Upper lobe of right lung (tissue), 1 donor: ENCODE measurements at regions not wholly inside any gene's neighbourhood (a gene's known extent, or its start where the extent isn't known, plus 50 kb on each side); places are given as distances from the start of the nearest gene placed in this dataset.

ENCODE experiments used
- ATAC-seq: fragments of 200-7000 bp; cut with Tn5 transposase; one replicate; pipeline ENCODE4 v1.9.1; 2020; ENCODE audit warnings: mild to moderate bottlenecking, moderate library complexity
- DNase-seq: peaks from one replicate; pipeline ENCODE4 v3.0.0-alpha.2; 2020
- H3K27ac ChIP-seq: fragments of 200-600 bp; one replicate; pipeline ENCODE4 v1.8.0; 2022
- H3K27me3 ChIP-seq: fragments of 200-600 bp; one replicate; pipeline ENCODE4 v1.8.0; 2022; ENCODE audit warnings: mild to moderate bottlenecking
- H3K36me3 ChIP-seq: fragments of 200-600 bp; one replicate; pipeline ENCODE4 v1.8.0; 2022
- H3K4me1 ChIP-seq: fragments of 200-600 bp; one replicate; pipeline ENCODE4 v1.8.0; 2022
- H3K4me3 ChIP-seq: fragments of 200-600 bp; one replicate; pipeline ENCODE4 v1.8.0; 2022; ENCODE audit warnings: mild to moderate bottlenecking
- H3K9me3 ChIP-seq: fragments of 200-600 bp; one replicate; pipeline ENCODE4 v1.8.0; 2022
- CTCF ChIP-seq: fragments of 200-600 bp; IDR thresholded peaks from one replicate; pipeline ENCODE4 v1.8.0; 2022; ENCODE audit warnings: antibody characterized with exemption
- intact Hi-C: fragments of 100-400 bp; cut with DNase I; formaldehyde crosslinking; loops from one replicate; pipeline ENCODE4 v1.11.0; 2022
- donor health status: DM: no; HTN: yes; CAD: no; lungs with severe emphysema.

- no peak overlapping the region for H3K4me3 ChIP-seq
- no peaks in the 10 kb centered on the region for H3K27me3 ChIP-seq
- intact Hi-C loops: no loop called here
- no peak for TF ChIP-seq CTCF
- no peaks in the 10 kb centered on the region for H3K4me1 ChIP-seq
- H3K27ac ChIP-seq: no peak overlapping the region
- no peaks in the 10 kb centered on the region for H3K36me3 ChIP-seq
- DNase-seq (no peak), ATAC-seq (no peak)
- no peaks in the 10 kb centered on the region for H3K9me3 ChIP-seq
Measured at GRCh38 chr5:57577432-57578175, 95.0 kb upstream of the ACTBL2 start.

- Histone ChIP-seq H3K9me3 (no peaks in the 10 kb centered on the region), H3K36me3 (no peaks in the 10 kb centered on the region), H3K4me3 (no peak overlapping the region), H3K27ac (no peak overlapping the region), H3K4me1 (no peaks in the 10 kb centered on the region), H3K27me3 (no peaks in the 10 kb centered on the region)
- TF ChIP-seq CTCF: no peak
- intact Hi-C loops: no loop called here
- ATAC-seq: no peak
- DNase-seq: no peak
Measured at GRCh38 chr5:57576317-57576716, 93.7 kb upstream of the ACTBL2 start.

- Histone ChIP-seq H3K9me3 (no peaks in the 10 kb centered on the region), H3K4me3 (no peak overlapping the region), H3K27me3 (no peaks in the 10 kb centered on the region), H3K36me3 (no peaks in the 10 kb centered on the region), H3K4me1 (no peaks in the 10 kb centered on the region), H3K27ac (no peak overlapping the region)
- ATAC-seq (no peak), DNase-seq (no peak)
- no peak for TF ChIP-seq CTCF
- intact Hi-C loops: no loop called here
Measured at GRCh38 chr5:57575839-57576238, 93.2 kb upstream of the ACTBL2 start.

GRCh38 chr5:57572461-57572860 lies 89.8 kb upstream of the ACTBL2 start:
- no peak for TF ChIP-seq CTCF
- no peak for DNase-seq
- ATAC-seq: no peak
- Histone ChIP-seq H3K4me1 (no peaks in the 10 kb centered on the region), H3K4me3 (no peak overlapping the region), H3K27ac (no peak overlapping the region), H3K27me3 (no peaks in the 10 kb centered on the region), H3K36me3 (no peaks in the 10 kb centered on the region), H3K9me3 (no peaks in the 10 kb centered on the region)
- intact Hi-C loops: no loop called here

- Histone ChIP-seq H3K36me3 (no peaks in the 10 kb centered on the region), H3K27me3 (no peaks in the 10 kb centered on the region), H3K4me1 (no peaks in the 10 kb centered on the region), H3K27ac (no peak overlapping the region), H3K4me3 (no peak overlapping the region), H3K9me3 (no peaks in the 10 kb centered on the region)
- intact Hi-C loops: no loop called here
- DNase-seq (no peak), ATAC-seq (no peak)
- TF ChIP-seq CTCF: no peak
Measured at GRCh38 chr5:57569601-57570000, 87.0 kb upstream of the ACTBL2 start.

- DNase-seq: no peak
- Histone ChIP-seq H3K27me3 (no peaks in the 10 kb centered on the region), H3K4me1 (no peaks in the 10 kb centered on the region), H3K36me3 (no peaks in the 10 kb centered on the region), H3K4me3 (no peak overlapping the region), H3K27ac (no peak overlapping the region), H3K9me3 (no peaks in the 10 kb centered on the region)
- intact Hi-C loops: no loop called here
- ATAC-seq: no peak
- TF ChIP-seq CTCF: no peak
Measured at GRCh38 chr5:57568136-57568535, 85.5 kb upstream of the ACTBL2 start.
